ENCODE measurements at regions not wholly inside any gene's neighbourhood (a gene's known extent, or its start where the extent isn't known, plus 50 kb on each side); places are given as distances from the start of the nearest gene placed in this dataset.

DNA sequence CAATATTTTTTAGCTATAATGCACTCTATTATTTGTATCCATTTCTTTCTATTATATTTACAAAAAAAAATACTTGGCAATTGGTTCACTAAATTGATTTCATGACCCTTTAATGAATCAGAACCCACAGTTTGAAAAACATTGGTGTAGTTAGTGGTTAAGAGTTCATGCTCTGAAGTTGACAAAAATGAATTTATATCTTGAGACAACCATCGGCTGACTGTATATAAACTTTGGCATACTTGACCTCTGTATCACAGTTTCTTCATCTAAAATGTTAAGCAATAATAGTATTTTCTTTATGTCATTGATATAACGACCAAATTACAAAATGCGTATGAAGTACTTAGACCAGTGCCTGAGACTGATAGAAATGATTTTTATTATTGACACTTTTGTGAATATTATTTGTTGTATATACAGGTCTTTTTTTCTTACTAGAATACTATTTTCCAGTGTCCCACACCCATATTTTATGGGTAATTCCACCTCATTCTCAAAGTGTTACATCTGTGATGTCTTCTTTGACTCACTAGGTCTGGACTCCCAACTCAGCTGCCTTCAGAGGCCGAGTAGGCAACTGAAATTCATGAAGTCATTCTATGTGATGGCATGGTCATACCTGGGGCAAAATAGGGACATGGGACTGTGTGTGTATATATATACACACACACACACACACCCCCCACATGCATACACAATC, 459.2 kb downstream of the RFPL4B start:
- DNase-seq (ENCODE audit: low read depth in 1 of 2, low spot score in 1 of 2): no peak
- no peak for TF ChIP-seq E2F6 (IDR thresholded peaks at IDR 0.05; ENCODE audit: borderline replicate concordance, low read depth)
- TF ChIP-seq FOSL2 (IDR thresholded peaks at IDR 0.05): no peak
- TF ChIP-seq FOSL2 (CRISPR knock-in tag; IDR thresholded peaks at IDR 0.05): no peak
- TF ChIP-seq, protein P1, sequence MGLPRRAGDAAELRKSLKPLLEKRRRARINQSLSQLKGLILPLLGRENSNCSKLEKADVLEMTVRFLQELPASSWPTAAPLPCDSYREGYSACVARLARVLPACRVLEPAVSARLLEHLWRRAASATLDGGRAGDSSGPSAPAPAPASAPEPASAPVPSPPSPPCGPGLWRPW (IDR thresholded peaks at IDR 0.05): no peak
- no peak for TF ChIP-seq MAX (IDR thresholded peaks at IDR 0.05)
- no peak for TF ChIP-seq EHF (CRISPR knock-in tag; IDR thresholded peaks at IDR 0.05)
- no peak for TF ChIP-seq JUN (IDR thresholded peaks at IDR 0.05)
- no peak for TF ChIP-seq EHMT2 (IDR thresholded peaks at IDR 0.05; ENCODE audit: low read depth)
- TF ChIP-seq, protein P2, sequence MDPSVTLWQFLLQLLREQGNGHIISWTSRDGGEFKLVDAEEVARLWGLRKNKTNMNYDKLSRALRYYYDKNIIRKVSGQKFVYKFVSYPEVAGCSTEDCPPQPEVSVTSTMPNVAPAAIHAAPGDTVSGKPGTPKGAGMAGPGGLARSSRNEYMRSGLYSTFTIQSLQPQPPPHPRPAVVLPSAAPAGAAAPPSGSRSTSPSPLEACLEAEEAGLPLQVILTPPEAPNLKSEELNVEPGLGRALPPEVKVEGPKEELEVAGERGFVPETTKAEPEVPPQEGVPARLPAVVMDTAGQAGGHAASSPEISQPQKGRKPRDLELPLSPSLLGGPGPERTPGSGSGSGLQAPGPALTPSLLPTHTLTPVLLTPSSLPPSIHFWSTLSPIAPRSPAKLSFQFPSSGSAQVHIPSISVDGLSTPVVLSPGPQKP (IDR thresholded peaks at IDR 0.05; ENCODE audit: low read depth, low read length): no peak
- TF ChIP-seq, protein P3, sequence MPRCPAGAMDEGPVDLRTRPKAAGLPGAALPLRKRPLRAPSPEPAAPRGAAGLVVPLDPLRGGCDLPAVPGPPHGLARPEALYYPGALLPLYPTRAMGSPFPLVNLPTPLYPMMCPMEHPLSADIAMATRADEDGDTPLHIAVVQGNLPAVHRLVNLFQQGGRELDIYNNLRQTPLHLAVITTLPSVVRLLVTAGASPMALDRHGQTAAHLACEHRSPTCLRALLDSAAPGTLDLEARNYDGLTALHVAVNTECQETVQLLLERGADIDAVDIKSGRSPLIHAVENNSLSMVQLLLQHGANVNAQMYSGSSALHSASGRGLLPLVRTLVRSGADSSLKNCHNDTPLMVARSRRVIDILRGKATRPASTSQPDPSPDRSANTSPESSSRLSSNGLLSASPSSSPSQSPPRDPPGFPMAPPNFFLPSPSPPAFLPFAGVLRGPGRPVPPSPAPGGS (IDR thresholded peaks at IDR 0.05): no peak
- no peak for TF ChIP-seq ZC3H11A (IDR thresholded peaks at IDR 0.05)
- no peak for TF ChIP-seq RNF2 (IDR thresholded peaks at IDR 0.05; ENCODE audit: borderline replicate concordance, low read depth)
- TF ChIP-seq ZFP36 (IDR thresholded peaks at IDR 0.05; ENCODE audit: borderline replicate concordance, partially characterized antibody): no peak

GRCh38 chr6:112821476-112821875, 474.3 kb downstream of the RFPL4B start:
- 9% methylated on average over 1 of the region's 1 CpG for WGBS (ENCODE audit: missing lambda C conversion rate)
- Histone ChIP-seq H3K9me3 (no peaks in the 10 kb centered on the region), H3K27ac (no peak overlapping the region), H3K4me2 (no peak overlapping the region), H3K4me1 (no peaks in the 10 kb centered on the region), H3K4me3 (no peak overlapping the region)
- FAIRE-seq: no peak
- ATAC-seq: no peak
- ChIA-PET CTCF (no interaction called here), POLR2A (no interaction called here)
- TF ChIP-seq PHF8 (IDR thresholded peaks at IDR 0.05; ENCODE audit: borderline replicate concordance, low read depth) (no peak), MAZ (IDR thresholded peaks at IDR 0.05; ENCODE audit: borderline replicate concordance, low read depth, low read length) (no peak), EHF (CRISPR knock-in tag; IDR thresholded peaks at IDR 0.05) (no peak), HOXB5 (CRISPR knock-in tag; IDR thresholded peaks at IDR 0.05) (no peak), RFX5 (IDR thresholded peaks at IDR 0.05) (no peak), FOSL2 (IDR thresholded peaks at IDR 0.05) (no peak), FOSL2 (CRISPR knock-in tag; IDR thresholded peaks at IDR 0.05) (no peak), PBX3 (IDR thresholded peaks at IDR 0.05) (no peak), FOXS1 (CRISPR knock-in tag; IDR thresholded peaks at IDR 0.05) (no peak), EP300 (IDR thresholded peaks at IDR 0.05) (no peak), NFE2L2 (conservative IDR thresholded peaks at IDR 0.05; ENCODE audit: low read length) (no peak), HOXA7 (CRISPR knock-in tag; IDR thresholded peaks at IDR 0.05) (no peak), CTCF (IDR thresholded peaks at IDR 0.05) (no peak), CBX2 (IDR thresholded peaks at IDR 0.05; ENCODE audit: borderline replicate concordance, low read depth) (no peak)
- TF ChIP-seq, protein P4, sequence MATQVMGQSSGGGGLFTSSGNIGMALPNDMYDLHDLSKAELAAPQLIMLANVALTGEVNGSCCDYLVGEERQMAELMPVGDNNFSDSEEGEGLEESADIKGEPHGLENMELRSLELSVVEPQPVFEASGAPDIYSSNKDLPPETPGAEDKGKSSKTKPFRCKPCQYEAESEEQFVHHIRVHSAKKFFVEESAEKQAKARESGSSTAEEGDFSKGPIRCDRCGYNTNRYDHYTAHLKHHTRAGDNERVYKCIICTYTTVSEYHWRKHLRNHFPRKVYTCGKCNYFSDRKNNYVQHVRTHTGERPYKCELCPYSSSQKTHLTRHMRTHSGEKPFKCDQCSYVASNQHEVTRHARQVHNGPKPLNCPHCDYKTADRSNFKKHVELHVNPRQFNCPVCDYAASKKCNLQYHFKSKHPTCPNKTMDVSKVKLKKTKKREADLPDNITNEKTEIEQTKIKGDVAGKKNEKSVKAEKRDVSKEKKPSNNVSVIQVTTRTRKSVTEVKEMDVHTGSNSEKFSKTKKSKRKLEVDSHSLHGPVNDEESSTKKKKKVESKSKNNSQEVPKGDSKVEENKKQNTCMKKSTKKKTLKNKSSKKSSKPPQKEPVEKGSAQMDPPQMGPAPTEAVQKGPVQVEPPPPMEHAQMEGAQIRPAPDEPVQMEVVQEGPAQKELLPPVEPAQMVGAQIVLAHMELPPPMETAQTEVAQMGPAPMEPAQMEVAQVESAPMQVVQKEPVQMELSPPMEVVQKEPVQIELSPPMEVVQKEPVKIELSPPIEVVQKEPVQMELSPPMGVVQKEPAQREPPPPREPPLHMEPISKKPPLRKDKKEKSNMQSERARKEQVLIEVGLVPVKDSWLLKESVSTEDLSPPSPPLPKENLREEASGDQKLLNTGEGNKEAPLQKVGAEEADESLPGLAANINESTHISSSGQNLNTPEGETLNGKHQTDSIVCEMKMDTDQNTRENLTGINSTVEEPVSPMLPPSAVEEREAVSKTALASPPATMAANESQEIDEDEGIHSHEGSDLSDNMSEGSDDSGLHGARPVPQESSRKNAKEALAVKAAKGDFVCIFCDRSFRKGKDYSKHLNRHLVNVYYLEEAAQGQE (IDR thresholded peaks at IDR 0.05): no peak
- no peak for DNase-seq (ENCODE audit: low read depth in 1 of 2, low spot score in 1 of 2)

More for the DNA sequence above, 459.2 kb downstream of the RFPL4B start:
- no peak for FAIRE-seq
- ChIA-PET POLR2A (no interaction called here), CTCF (no interaction called here)
- Histone ChIP-seq H3K4me1 (no peaks in the 10 kb centered on the region), H3K4me3 (no peak overlapping the region), H3K9me3 (no peaks in the 10 kb centered on the region), H3K27ac (no peak overlapping the region), H3K4me2 (no peak overlapping the region)
- ATAC-seq: no peak
- WGBS (ENCODE audit: missing lambda C conversion rate): 50% methylated on average over 4 of the region's 4 CpGs

Measured in A549 (cell line).